Tibial nerve (tissue), 4 donors: ENCODE measurements at regions not wholly inside any gene's neighbourhood (a gene's known extent, or its start where the extent isn't known, plus 50 kb on each side); places are given as distances from the start of the nearest gene placed in this dataset.
"Not testable (repeated sequence)": the region's sequence is repeated elsewhere in the genome, so short reads cannot be mapped to it uniquely, and the experiment has no call there.

Experiments used
- DNase-seq, 2 donors: peaks; one replicate each; pipeline ENCODE4 v3.0.0-alpha.2; 2019; ENCODE audit warnings: low spot score in 2 of 2
- H3K27ac ChIP-seq, 4 donors: fragments of 200-600 bp; sonication (generic) in 3 of 4; one replicate each; pipeline ENCODE4 v1.5.1; 2017 to 2019; ENCODE audit warnings: mild to moderate bottlenecking in 1 of 4
- H3K27me3 ChIP-seq, 2 donors: fragments of 200-600 bp; sonication (generic) in 1 of 2; one replicate each; pipeline versions ENCODE4 v1.5.1 to v1.6.0; 2017 to 2019
- H3K36me3 ChIP-seq, 3 donors: fragments of 200-600 bp; sonication (generic); one replicate each; pipeline ENCODE4 v1.5.1; 2018 to 2019
- H3K4me1 ChIP-seq, 4 donors: fragments of 200-600 bp; sonication (generic) in 3 of 4; one replicate each; pipeline ENCODE4 v1.5.1; 2017 to 2019
- H3K4me3 ChIP-seq, 4 donors: fragments of 200-600 bp; sonication (generic) in 3 of 4; one replicate each; pipeline ENCODE4 v1.5.1; 2017 to 2019; ENCODE audit warnings: mild to moderate bottlenecking in 1 of 4, moderate library complexity in 1 of 4
- H3K9me3 ChIP-seq, 4 donors: fragments of 200-600 bp; sonication (generic) in 3 of 4; one replicate each; pipeline ENCODE4 v1.5.1; 2017 to 2019
- EP300 ChIP-seq, 2 donors: sonication (generic); formaldehyde crosslinking; IDR thresholded peaks; one replicate each; pipeline ENCODE4 v1.6.1; 2017; ENCODE audit warnings: antibody characterized with exemption in 2 of 2, mild to moderate bottlenecking in 1 of 2
- POLR2A ChIP-seq, 2 donors: fragments of 450-650 bp; IDR thresholded peaks; one replicate each; pipeline ENCODE4 v1.6.1; 2017; ENCODE audit warnings: antibody characterized with exemption in 2 of 2, mild to moderate bottlenecking in 2 of 2, moderate library complexity in 2 of 2
- WGBS, 2 donors: methylation state at CpG; one replicate each; pipeline ENCODE4 v1.1.5; 2018; 5-methylcytosine and 5-hydroxymethylcytosine counted together
- TF ChIP-seq, protein P1 (sequence below), 5 experiments: fragments of 200-600 bp in 3 of 5; fragments of 450-650 bp in 2 of 5; sonication (generic) in 3 of 5; IDR thresholded peaks; one replicate each; pipeline ENCODE4 v1.5.1; 2016 to 2019; ENCODE audit warnings: antibody characterized with exemption in 5 of 5, mild to moderate bottlenecking in 3 of 5, moderate library complexity in 2 of 5

DNA sequence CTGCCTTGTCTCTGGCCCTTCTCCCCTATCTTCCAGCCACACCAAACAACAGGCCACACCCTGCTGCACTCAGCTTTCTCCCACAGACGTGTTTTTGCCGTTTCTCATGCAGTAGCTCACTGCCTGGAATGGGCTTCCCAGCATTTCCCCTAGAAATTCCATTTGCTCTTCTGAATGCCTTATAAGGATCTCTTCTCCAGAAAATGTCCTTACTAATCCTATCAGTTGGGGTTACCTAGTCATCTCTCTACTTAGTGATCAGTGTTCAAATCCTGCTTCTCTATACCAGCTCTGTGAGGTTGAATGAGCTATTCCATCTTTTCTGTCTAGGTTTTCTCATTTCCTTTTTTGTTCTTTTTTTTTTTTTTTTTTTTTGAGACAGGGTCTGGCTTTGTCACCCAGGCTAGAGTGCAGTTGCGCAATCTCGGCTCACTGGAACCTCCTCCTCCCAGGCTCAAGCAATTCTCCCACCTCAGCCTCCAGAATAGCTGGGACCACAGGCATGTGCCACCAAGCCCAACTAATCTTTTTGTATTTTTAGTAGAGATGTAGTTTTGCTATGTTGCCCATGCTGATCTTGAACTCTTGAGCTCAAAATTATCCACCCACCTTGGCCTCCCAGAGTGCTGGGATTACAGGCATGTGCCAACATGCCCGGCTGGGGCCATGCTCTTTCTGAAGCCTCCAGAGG lies 98.2 kb upstream of the CHD2 start:
- WGBS, 2 donors, result 55 to 60% methylated on average over 5 of the region's 5 CpGs
- no peaks in the 10 kb centered on the region for H3K36me3 ChIP-seq
- H3K9me3 ChIP-seq, result no peaks in the 10 kb centered on the region
- no peak for TF ChIP-seq POLR2A (IDR thresholded peaks at IDR 0.05)
- TF ChIP-seq, protein P1, sequence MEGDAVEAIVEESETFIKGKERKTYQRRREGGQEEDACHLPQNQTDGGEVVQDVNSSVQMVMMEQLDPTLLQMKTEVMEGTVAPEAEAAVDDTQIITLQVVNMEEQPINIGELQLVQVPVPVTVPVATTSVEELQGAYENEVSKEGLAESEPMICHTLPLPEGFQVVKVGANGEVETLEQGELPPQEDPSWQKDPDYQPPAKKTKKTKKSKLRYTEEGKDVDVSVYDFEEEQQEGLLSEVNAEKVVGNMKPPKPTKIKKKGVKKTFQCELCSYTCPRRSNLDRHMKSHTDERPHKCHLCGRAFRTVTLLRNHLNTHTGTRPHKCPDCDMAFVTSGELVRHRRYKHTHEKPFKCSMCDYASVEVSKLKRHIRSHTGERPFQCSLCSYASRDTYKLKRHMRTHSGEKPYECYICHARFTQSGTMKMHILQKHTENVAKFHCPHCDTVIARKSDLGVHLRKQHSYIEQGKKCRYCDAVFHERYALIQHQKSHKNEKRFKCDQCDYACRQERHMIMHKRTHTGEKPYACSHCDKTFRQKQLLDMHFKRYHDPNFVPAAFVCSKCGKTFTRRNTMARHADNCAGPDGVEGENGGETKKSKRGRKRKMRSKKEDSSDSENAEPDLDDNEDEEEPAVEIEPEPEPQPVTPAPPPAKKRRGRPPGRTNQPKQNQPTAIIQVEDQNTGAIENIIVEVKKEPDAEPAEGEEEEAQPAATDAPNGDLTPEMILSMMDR (IDR thresholded peaks at IDR 0.05), result no peak
- peak in 1 of 2 donors; percentile 8 for TF ChIP-seq EP300 (IDR thresholded peaks at IDR 0.05)
- peaks cover 0 to 50% (median 25%) of the 10 kb centered on the region in 4 donors for H3K4me1 ChIP-seq
- peak; percentile 57 to 73 for DNase-seq
- no peaks in the 10 kb centered on the region for H3K27me3 ChIP-seq
- no peak overlapping the region for H3K4me3 ChIP-seq
- H3K27ac ChIP-seq, result peak overlapping the region in 3 of 4 donors; percentile 51 to 98 (median 87)

DNA sequence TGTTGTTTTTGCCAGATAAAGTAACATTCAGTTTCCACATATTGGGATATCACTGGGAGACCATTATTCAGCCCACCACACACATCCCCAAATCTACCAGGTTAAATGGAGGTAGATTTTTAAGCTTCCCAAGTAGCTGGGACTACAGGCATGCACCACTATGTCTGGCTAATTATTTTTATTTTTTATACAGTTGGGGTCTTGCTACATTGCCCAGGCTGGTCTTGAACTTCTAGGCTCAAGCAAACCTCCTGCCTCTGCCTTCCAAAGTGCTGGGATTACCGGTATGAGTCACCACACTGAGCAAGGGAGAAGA lies 96.6 kb upstream of the CHD2 start:
- no peak for DNase-seq
- no peaks in the 10 kb centered on the region for H3K36me3 ChIP-seq
- peaks cover 0 to 59% (median 33%) of the 10 kb centered on the region in 4 donors for H3K4me1 ChIP-seq
- no peak for TF ChIP-seq EP300 (IDR thresholded peaks at IDR 0.05)
- TF ChIP-seq, protein P1 (IDR thresholded peaks at IDR 0.05), result no peak
- TF ChIP-seq POLR2A (IDR thresholded peaks at IDR 0.05), result no peak
- H3K27ac ChIP-seq, result peak overlapping the region; percentile 72 to 98 (median 82)
- 48 to 62% methylated on average over 1 of the region's 1 CpG for WGBS, 2 donors
- H3K27me3 ChIP-seq, result no peaks in the 10 kb centered on the region
- no peak overlapping the region for H3K4me3 ChIP-seq
- H3K9me3 ChIP-seq, result no peaks in the 10 kb centered on the region

DNA sequence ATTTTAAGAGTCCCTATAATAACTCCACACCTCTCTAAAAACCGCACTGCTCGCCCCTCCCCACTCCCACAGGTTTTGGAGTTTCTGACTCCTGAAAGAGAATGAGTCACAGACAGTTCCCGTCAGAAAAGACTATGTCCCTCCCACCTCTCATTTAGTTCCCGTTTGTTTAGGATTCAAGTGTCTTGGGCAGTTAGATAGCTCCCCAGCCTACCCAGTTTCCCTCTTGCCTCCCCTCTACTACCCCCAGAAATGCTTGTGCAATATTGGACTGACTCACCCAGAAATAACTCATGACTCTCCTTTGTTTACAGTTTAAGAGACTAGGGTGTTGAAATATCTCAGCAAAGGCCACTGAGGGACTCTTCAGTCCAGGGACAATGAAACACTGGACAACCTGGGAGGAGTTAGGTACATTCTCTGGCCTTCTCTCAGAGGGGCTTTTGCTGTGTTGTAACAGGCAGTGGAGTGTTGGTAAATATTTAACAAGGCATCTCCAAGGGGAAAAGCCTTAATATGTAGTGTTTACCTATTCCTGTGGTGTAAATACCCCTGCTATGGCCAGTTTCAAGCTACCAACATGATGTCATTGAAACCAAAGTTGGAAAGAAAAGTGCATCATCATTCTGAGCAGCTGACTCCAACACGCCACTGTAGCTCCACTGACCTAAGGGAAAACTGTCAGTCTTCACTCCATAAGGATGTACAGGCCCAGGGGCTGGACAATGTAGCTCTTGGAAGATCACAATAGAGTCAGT lies 96.1 kb upstream of the CHD2 start:
- H3K9me3 ChIP-seq, result no peaks in the 10 kb centered on the region
- H3K4me3 ChIP-seq, result no peak overlapping the region
- H3K27ac ChIP-seq, result peak overlapping the region; percentile 72 to 98 (median 82)
- no peaks in the 10 kb centered on the region for H3K36me3 ChIP-seq
- peak; percentile 56 to 85 for DNase-seq
- TF ChIP-seq POLR2A (IDR thresholded peaks at IDR 0.05) (peak; percentile 25 to 31), EP300 (IDR thresholded peaks at IDR 0.05) (peak; percentile 87 to 98)
- TF ChIP-seq, protein P1 (IDR thresholded peaks at IDR 0.05), result no peak
- WGBS, 2 donors, result 27 to 42% methylated on average over 5 of the region's 5 CpGs
- H3K4me1 ChIP-seq, result peaks cover 0 to 62% (median 36%) of the 10 kb centered on the region in 4 donors
- H3K27me3 ChIP-seq, result no peaks in the 10 kb centered on the region

DNA sequence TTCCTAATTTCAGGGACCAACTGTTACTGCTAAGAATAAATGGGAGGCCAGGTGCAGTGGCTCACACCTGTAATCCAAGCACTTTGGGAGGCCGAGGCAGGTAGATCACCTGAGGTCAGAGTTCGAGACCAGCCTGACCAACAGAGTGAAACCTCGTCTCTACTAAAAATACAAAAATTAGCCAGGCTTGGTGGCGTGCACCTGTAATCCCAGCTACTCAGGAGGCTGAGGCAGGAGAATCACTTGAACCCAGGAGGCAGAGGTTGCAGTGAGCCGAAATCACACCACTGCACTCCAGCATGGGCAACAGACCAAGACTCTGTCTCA lies 95.6 kb upstream of the CHD2 start:
- Histone ChIP-seq H3K4me1 (peaks cover 0 to 62% (median 36%) of the 10 kb centered on the region in 4 donors), H3K27ac (peak overlapping the region; percentile 72 to 98 (median 82))
- 90 to 93% methylated on average over 5 of the region's 5 CpGs for WGBS, 2 donors
- H3K9me3 ChIP-seq, H3K4me3 ChIP-seq, H3K36me3 ChIP-seq, H3K27me3 ChIP-seq, DNase-seq: not testable (repeated sequence)

GRCh38 chr15:92805080-92805690 lies 94.9 kb upstream of the CHD2 start:
- 86% methylated on average over 10 of the region's 10 CpGs for WGBS, 2 donors
- Histone ChIP-seq H3K36me3 (no peaks in the 10 kb centered on the region), H3K4me3 (no peak overlapping the region), H3K4me1 (peaks cover 0 to 66% (median 36%) of the 10 kb centered on the region in 4 donors), H3K27ac (peak overlapping the region in 3 of 4 donors; percentile 76 to 98 (median 87)), H3K9me3 (no peaks in the 10 kb centered on the region), H3K27me3 (no peaks in the 10 kb centered on the region)
- no peak for DNase-seq
- TF ChIP-seq POLR2A (IDR thresholded peaks at IDR 0.05) (no peak), EP300 (IDR thresholded peaks at IDR 0.05) (no peak)
- TF ChIP-seq, protein P1 (IDR thresholded peaks at IDR 0.05), result no peak

DNA sequence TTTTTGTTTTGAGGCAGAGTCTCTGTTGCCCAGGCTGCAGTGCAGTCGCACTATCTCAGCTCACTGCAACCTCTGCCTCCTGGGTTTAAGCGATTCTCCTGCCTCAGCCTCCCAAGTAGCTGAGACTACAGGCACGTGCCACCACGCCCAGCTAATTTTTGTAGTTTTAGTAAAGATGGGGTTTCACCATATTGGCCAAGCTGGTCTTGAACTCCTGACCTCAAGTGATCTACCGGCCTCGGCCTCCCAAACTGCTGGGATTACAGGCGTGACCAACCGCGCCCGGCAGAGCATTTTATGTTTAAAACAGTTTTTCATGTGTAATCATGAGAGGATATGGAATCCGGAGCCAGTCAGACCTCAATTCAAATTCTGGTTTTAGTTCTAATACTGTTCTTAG lies 94.0 kb upstream of the CHD2 start:
- DNase-seq, H3K4me3 ChIP-seq, H3K36me3 ChIP-seq, H3K9me3 ChIP-seq, H3K27me3 ChIP-seq: not testable (repeated sequence)
- WGBS, 2 donors, result 92 to 95% methylated on average over 11 of the region's 11 CpGs
- H3K4me1 ChIP-seq, result peaks cover 0 to 74% (median 40%) of the 10 kb centered on the region in 4 donors
- peak overlapping the region in 2 of 4 donors; percentile 54 to 98 for H3K27ac ChIP-seq
